BE2C (cell line): ENCODE measurements at regions not wholly inside any gene's neighbourhood (a gene's known extent, or its start where the extent isn't known, plus 50 kb on each side); places are given as distances from the start of the nearest gene placed in this dataset.

Experiments used
- DNase-seq: peaks from one replicate; pipeline ENCODE4 v3.0.0-alpha.2; 2020
- H3K27me3 ChIP-seq: fragments of 250-450 bp; sonication (Bioruptor Pico); 2 replicates; pipeline ENCODE4 v1.5.1; 2020; ENCODE audit warnings: mild to moderate bottlenecking
- H3K36me3 ChIP-seq: fragments of 250-450 bp; sonication (Bioruptor Pico); 2 replicates; pipeline ENCODE4 v1.5.1; 2020; ENCODE audit warnings: mild to moderate bottlenecking
- H3K4me1 ChIP-seq: fragments of 250-450 bp; sonication (Bioruptor Pico); 2 replicates; pipeline ENCODE4 v1.5.1; 2020
- H3K4me3 ChIP-seq: 2 replicates; pipeline ENCODE4 v1.5.1; 2011; ENCODE audit warnings: low read depth, low read length
- H3K9me3 ChIP-seq: fragments of 250-450 bp; sonication (Bioruptor Pico); 2 replicates; pipeline ENCODE4 v1.5.1; 2020
- TF ChIP-seq, protein P1 (sequence below): IDR thresholded peaks from 2 replicates; pipeline ENCODE4 v1.5.1; 2012; ENCODE audit warnings: mild to moderate bottlenecking, low read depth, low read length

DNA sequence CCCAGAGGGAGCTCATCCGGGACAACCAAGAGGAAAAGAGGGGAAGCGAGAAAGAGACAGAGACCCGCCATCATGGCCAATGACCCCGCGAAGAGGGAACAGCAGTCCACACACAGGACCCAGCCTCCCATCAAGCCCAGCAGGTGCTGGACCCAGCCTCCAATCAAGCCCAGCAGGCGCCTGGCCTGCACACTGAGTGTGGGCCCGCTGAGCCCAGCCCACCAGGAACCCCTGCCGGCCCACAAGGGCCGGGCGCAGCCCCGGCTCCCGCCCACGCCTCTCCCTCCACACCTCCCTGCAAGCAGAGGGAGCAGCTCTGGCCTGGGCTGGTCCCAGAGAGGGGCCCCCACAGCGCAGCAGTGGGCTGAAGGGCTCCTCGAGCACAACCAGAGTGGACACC is 391.1 kb downstream of the IDS start:
- H3K4me3 ChIP-seq: no peak overlapping the region
- no peaks in the 10 kb centered on the region for H3K27me3 ChIP-seq
- no peaks in the 10 kb centered on the region for H3K4me1 ChIP-seq
- DNase-seq: no peak
- TF ChIP-seq, protein P1, sequence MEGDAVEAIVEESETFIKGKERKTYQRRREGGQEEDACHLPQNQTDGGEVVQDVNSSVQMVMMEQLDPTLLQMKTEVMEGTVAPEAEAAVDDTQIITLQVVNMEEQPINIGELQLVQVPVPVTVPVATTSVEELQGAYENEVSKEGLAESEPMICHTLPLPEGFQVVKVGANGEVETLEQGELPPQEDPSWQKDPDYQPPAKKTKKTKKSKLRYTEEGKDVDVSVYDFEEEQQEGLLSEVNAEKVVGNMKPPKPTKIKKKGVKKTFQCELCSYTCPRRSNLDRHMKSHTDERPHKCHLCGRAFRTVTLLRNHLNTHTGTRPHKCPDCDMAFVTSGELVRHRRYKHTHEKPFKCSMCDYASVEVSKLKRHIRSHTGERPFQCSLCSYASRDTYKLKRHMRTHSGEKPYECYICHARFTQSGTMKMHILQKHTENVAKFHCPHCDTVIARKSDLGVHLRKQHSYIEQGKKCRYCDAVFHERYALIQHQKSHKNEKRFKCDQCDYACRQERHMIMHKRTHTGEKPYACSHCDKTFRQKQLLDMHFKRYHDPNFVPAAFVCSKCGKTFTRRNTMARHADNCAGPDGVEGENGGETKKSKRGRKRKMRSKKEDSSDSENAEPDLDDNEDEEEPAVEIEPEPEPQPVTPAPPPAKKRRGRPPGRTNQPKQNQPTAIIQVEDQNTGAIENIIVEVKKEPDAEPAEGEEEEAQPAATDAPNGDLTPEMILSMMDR: no peak
- H3K9me3 ChIP-seq: no peaks in the 10 kb centered on the region
- H3K36me3 ChIP-seq: no peaks in the 10 kb centered on the region

- Histone ChIP-seq H3K9me3 (no peaks in the 10 kb centered on the region), H3K36me3 (no peaks in the 10 kb centered on the region), H3K4me3 (no peak overlapping the region), H3K27me3 (no peaks in the 10 kb centered on the region), H3K4me1 (no peaks in the 10 kb centered on the region)
- DNase-seq: no peak
- TF ChIP-seq, protein P1: no peak
Observed at GRCh38 chrX:149097786-149098185, 407.3 kb downstream of the IDS start.

DNA sequence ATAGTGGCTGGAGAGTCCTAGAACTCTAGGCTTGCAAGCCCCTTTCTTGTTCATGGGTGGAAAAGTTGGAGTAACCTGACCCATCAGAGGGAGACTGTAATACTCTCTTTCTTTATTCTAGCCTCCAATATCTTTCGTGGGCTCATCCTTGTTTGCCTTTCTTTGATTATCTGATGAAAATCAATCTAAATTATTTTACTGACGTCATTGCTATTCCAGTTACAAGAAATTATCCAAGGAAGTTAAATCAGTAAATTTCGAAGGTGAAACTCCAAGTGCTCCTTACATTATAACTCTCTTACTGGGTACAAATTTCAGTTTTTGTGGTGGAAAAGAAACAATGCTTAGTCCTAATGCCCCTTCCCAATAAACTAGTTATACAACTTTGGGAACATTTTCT is 412.9 kb downstream of the IDS start:
- Histone ChIP-seq H3K4me1 (no peaks in the 10 kb centered on the region), H3K27me3 (no peaks in the 10 kb centered on the region), H3K36me3 (no peaks in the 10 kb centered on the region), H3K9me3 (no peaks in the 10 kb centered on the region), H3K4me3 (no peak overlapping the region)
- TF ChIP-seq, protein P1: no peak
- no peak for DNase-seq

GRCh38 chrX:149079805-149080406 is 425.2 kb downstream of the IDS start:
- Histone ChIP-seq H3K27me3 (no peaks in the 10 kb centered on the region), H3K4me1 (no peaks in the 10 kb centered on the region), H3K36me3 (no peaks in the 10 kb centered on the region), H3K4me3 (no peak overlapping the region), H3K9me3 (no peaks in the 10 kb centered on the region)
- DNase-seq: no peak
- TF ChIP-seq, protein P1: no peak

DNA sequence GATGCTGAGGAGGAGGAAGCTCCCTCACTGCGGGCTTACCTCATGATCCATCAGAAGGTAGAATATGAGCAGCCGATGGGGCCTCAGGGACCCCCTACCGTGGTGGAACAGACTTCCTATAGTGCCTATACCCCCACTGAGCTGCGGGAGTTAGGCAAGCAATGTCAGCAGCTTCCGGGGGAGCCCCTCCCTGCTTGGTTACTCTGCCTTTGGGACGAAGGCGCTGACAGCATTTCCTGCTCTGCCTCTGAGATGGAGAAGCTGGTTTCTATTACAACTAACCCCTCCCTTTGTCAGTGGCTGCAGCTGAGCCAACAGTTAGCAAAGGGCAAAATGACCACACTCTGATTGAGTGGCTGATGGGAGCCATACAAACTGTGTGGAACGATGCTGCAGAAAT is 430.7 kb downstream of the IDS start:
- Histone ChIP-seq H3K36me3 (no peaks in the 10 kb centered on the region), H3K4me3 (no peak overlapping the region)
- DNase-seq: no peak

GRCh38 chrX:149073479-149073878 is 431.6 kb downstream of the IDS start:
- Histone ChIP-seq H3K27me3 (no peaks in the 10 kb centered on the region), H3K4me3 (no peak overlapping the region), H3K36me3 (no peaks in the 10 kb centered on the region), H3K9me3 (no peaks in the 10 kb centered on the region), H3K4me1 (no peaks in the 10 kb centered on the region)
- no peak for DNase-seq
- TF ChIP-seq, protein P1: no peak

More for the DNA sequence above, 430.7 kb downstream of the IDS start:
- TF ChIP-seq, protein P1: no peak
- Histone ChIP-seq H3K9me3 (no peaks in the 10 kb centered on the region), H3K27me3 (no peaks in the 10 kb centered on the region), H3K4me1 (no peaks in the 10 kb centered on the region)
